Uterus (tissue), 2 donors: ENCODE measurements at regions not wholly inside any gene's neighbourhood (a gene's known extent, or its start where the extent isn't known, plus 50 kb on each side); places are given as distances from the start of the nearest gene placed in this dataset.

Source experiments
- POLR2A ChIP-seq, 2 donors: fragments of 450-650 bp; IDR thresholded peaks; one replicate each; pipeline ENCODE4 v1.6.1; 2016; ENCODE audit warnings: antibody characterized with exemption in 2 of 2, mild to moderate bottlenecking in 1 of 2, moderate library complexity in 1 of 2
- TF ChIP-seq, protein P1 (sequence below), 4 experiments: fragments of 200-600 bp in 2 of 4; fragments of 450-650 bp in 2 of 4; sonication (generic) in 2 of 4; IDR thresholded peaks; one replicate each; pipeline ENCODE4 v1.5.1; 2016 to 2019; ENCODE audit warnings: antibody characterized with exemption in 4 of 4, mild to moderate bottlenecking in 2 of 4, moderate library complexity in 1 of 4

DNA sequence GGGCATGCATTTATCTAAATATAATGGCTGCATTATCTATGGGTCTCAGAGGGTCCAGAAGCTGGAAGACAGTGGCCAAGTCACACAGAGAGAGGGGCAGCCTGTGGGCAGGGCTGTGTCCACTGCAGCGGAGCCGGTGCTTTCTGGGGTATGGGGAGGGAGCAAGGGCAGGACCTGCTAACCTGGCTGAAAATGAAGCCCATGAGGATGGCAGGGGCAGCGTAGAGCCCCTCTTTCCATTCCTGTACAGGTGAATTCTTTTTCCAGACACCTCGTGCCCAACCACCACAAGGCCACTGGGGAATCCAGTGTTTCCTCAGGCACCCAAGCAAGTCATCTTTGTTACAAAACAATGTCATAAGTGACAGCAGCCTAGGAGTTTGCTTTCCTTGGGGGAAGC lies 305.9 kb upstream of the IRX4 start:
- TF ChIP-seq POLR2A (IDR thresholded peaks at IDR 0.05): no peak
- TF ChIP-seq, protein P1, sequence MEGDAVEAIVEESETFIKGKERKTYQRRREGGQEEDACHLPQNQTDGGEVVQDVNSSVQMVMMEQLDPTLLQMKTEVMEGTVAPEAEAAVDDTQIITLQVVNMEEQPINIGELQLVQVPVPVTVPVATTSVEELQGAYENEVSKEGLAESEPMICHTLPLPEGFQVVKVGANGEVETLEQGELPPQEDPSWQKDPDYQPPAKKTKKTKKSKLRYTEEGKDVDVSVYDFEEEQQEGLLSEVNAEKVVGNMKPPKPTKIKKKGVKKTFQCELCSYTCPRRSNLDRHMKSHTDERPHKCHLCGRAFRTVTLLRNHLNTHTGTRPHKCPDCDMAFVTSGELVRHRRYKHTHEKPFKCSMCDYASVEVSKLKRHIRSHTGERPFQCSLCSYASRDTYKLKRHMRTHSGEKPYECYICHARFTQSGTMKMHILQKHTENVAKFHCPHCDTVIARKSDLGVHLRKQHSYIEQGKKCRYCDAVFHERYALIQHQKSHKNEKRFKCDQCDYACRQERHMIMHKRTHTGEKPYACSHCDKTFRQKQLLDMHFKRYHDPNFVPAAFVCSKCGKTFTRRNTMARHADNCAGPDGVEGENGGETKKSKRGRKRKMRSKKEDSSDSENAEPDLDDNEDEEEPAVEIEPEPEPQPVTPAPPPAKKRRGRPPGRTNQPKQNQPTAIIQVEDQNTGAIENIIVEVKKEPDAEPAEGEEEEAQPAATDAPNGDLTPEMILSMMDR (IDR thresholded peaks at IDR 0.05): no peak
